IMR-90 (cell line): ENCODE measurements at regions not wholly inside any gene's neighbourhood (a gene's known extent, or its start where the extent isn't known, plus 50 kb on each side); places are given as distances from the start of the nearest gene placed in this dataset.

Experiments used
- ATAC-seq: fragments of 200-7000 bp; cut with Tn5 transposase; 2 replicates; pipeline ENCODE4 v1.9.1; 2020; ENCODE audit warnings: low read depth, mild to moderate bottlenecking, moderate library complexity
- BruUV-seq: library from RNA; stranded (reverse); fragments of 400-500 nt; replicated peaks from 2 replicates; lab custom pipeline; 2021; lab: Mats Ljungman, UMichigan
- CTCF ChIA-PET: fragments of 300-600 bp; formaldehyde crosslinking; extraction: SDS; loops from one replicate; lab custom pipeline; 2021; ENCODE audit warnings: antibody characterized with exemption; lab: Yijun Ruan, JAX
- POLR2A ChIA-PET: fragments of 300-600 bp; sonication (Branson Sonifier 250); formaldehyde crosslinking; loops from one replicate; lab custom pipeline; 2022; ENCODE audit warnings: antibody characterized with exemption; ENCODE audit not compliant: unreplicated experiment; lab: Charles Lee
- DNase-seq: peaks from one replicate; pipeline ENCODE4 v3.0.0; 2013
- H2AFZ ChIP-seq: replicated peaks from 2 replicates; pipeline ENCODE3; 2013; ENCODE audit warnings: low read length, mild to moderate bottlenecking; ENCODE audit not compliant: poor library complexity
- H2AK5ac ChIP-seq: 2 replicates; pipeline ENCODE4 v1.6.1; 2013; ENCODE audit warnings: low read depth, low read length, inconsistent platforms
- H2AK9ac ChIP-seq: replicated peaks from 2 replicates; pipeline ENCODE3; 2013; ENCODE audit warnings: mild to moderate bottlenecking, low read depth, low read length, moderate library complexity; ENCODE audit not compliant: poor library complexity
- H2BK120ac ChIP-seq: 2 replicates; pipeline ENCODE4 v1.6.1; 2013; ENCODE audit warnings: low read depth, low read length, inconsistent platforms
- H2BK15ac ChIP-seq: 3 replicates; pipeline ENCODE4 v1.6.1; 2013; ENCODE audit warnings: low read depth, low read length, inconsistent platforms
- H2BK20ac ChIP-seq: 2 replicates; pipeline ENCODE4 v1.6.1; 2013; ENCODE audit warnings: low read depth, mild to moderate bottlenecking, inconsistent platforms, low read length, moderate library complexity
- H2BK5ac ChIP-seq: 2 replicates; pipeline ENCODE4 v1.6.1; 2013; ENCODE audit warnings: mild to moderate bottlenecking, low read depth, low read length, inconsistent platforms; ENCODE audit not compliant: poor library complexity, severe bottlenecking
- H3K14ac ChIP-seq: replicated peaks from 2 replicates; pipeline ENCODE4 v1.6.1; 2013; ENCODE audit warnings: low read depth, low read length, inconsistent platforms
- H3K18ac ChIP-seq: 2 replicates; pipeline ENCODE4 v1.6.1; 2013; ENCODE audit warnings: low read depth, low read length, control low read depth
- H3K23ac ChIP-seq: 2 replicates; pipeline ENCODE4 v1.6.1; 2013; ENCODE audit warnings: low read depth, low read length, inconsistent platforms
- H3K27ac ChIP-seq: 2 replicates; pipeline ENCODE4 v1.5.1; 2013; ENCODE audit warnings: mild to moderate bottlenecking, control low read depth, low read length; ENCODE audit not compliant: insufficient read depth
- H3K27me3 ChIP-seq: 2 replicates; pipeline ENCODE4 v1.6.1; 2013; ENCODE audit warnings: low read length; ENCODE audit not compliant: control insufficient read depth, insufficient read depth
- H3K36me3 ChIP-seq: 2 replicates; pipeline ENCODE4 v1.6.1; 2013; ENCODE audit warnings: low read length, mixed read lengths; ENCODE audit not compliant: control insufficient read depth, insufficient read depth
- H3K4ac ChIP-seq: 2 replicates; pipeline ENCODE4 v1.6.1; 2013; ENCODE audit warnings: low read depth, low read length, inconsistent platforms
- H3K4me1 ChIP-seq: 2 replicates; pipeline ENCODE4 v1.6.1; 2013; ENCODE audit warnings: low read length, mixed read lengths; ENCODE audit not compliant: control insufficient read depth, insufficient read depth
- H3K4me2 ChIP-seq: 2 replicates; pipeline ENCODE4 v1.6.1; 2013; ENCODE audit warnings: low read depth, mild to moderate bottlenecking, control low read depth, low read length, moderate library complexity
- H3K4me3 ChIP-seq: 2 replicates; pipeline ENCODE4 v1.5.1; 2013; ENCODE audit warnings: low read depth, mild to moderate bottlenecking, control low read depth, low read length, moderate library complexity; ENCODE audit not compliant: insufficient read depth
- H3K56ac ChIP-seq: 2 replicates; pipeline ENCODE4 v1.6.1; 2013; ENCODE audit warnings: low read length, inconsistent platforms; ENCODE audit not compliant: insufficient read depth; ENCODE audit errors: extremely low read depth
- H3K79me1 ChIP-seq, 2 experiments: 2 replicates each; pipeline ENCODE4 v1.6.1; 2013; ENCODE audit warnings: low read length in 2 of 2, inconsistent platforms in 1 of 2, low read depth in 1 of 2
- H3K9ac ChIP-seq: 2 replicates; pipeline ENCODE4 v1.6.1; 2013; ENCODE audit warnings: low read depth, low read length, control low read depth
- H3K9me1 ChIP-seq: 2 replicates; pipeline ENCODE4 v1.6.1; 2013; ENCODE audit warnings: low read length, inconsistent platforms; ENCODE audit not compliant: insufficient read depth
- H3K9me3 ChIP-seq: 2 replicates; pipeline ENCODE4 v1.6.1; 2013; ENCODE audit warnings: low read length; ENCODE audit not compliant: control insufficient read depth, insufficient read depth
- H4K20me1 ChIP-seq: 2 replicates; pipeline ENCODE4 v1.6.1; 2013; ENCODE audit warnings: low read length, inconsistent platforms; ENCODE audit not compliant: insufficient read depth
- H4K5ac ChIP-seq: 2 replicates; pipeline ENCODE4 v1.6.1; 2013; ENCODE audit warnings: mild to moderate bottlenecking, low read depth, low read length, control low read depth
- H4K8ac ChIP-seq, 2 experiments: 2 replicates each; pipeline ENCODE4 v1.6.1; 2013; ENCODE audit warnings: low read depth in 2 of 2, low read length in 2 of 2, control low read depth in 1 of 2, inconsistent platforms in 1 of 2
- H4K91ac ChIP-seq: 2 replicates; pipeline ENCODE4 v1.6.1; 2013; ENCODE audit warnings: low read depth, low read length, inconsistent platforms; ENCODE audit not compliant: insufficient read depth
- FOS ChIP-seq: fragments of 150-350 bp; IDR thresholded peaks from 2 replicates; pipeline ENCODE4 v1.6.1; 2016; ENCODE audit warnings: low read depth, low read length
- MAFK ChIP-seq: IDR thresholded peaks from 2 replicates; pipeline ENCODE4 v1.6.1; 2012; ENCODE audit warnings: low read depth, low read length, improper control_type of control experiment
- WGBS, 2 experiments: methylation state at CpG; one replicate each; pipeline versions ENCODE4 v1.1.5 to v1.1.7; 2013; ENCODE audit warnings: missing lambda C conversion rate in 2 of 2; ENCODE audit not compliant: insufficient read length in 1 of 2; ENCODE audit errors: extremely low coverage in 2 of 2; 5-methylcytosine and 5-hydroxymethylcytosine counted together
- dilution Hi-C: fragments of 300-500 bp; cut with HindIII; formaldehyde crosslinking; loops from one replicate; pipeline ENCODE4 v1.14.3; 2018; ENCODE audit warnings: low sequenced_read_pairs; ENCODE audit not compliant: unreplicated experiment
- in situ Hi-C: fragments of 300-500 bp; cut with MboI; formaldehyde crosslinking; loops from 3 replicates; pipeline ENCODE4 v1.14.3; 2019; ENCODE audit warnings: low sequenced_read_pairs, inconsistent platforms, mixed read lengths
- intact Hi-C: fragments of 100-400 bp; cut with micrococcal nuclease; formaldehyde crosslinking; loops from 2 replicates; pipeline ENCODE4 v1.10.0; 2022
- TF ChIP-seq, protein P1 (sequence below): conservative IDR thresholded peaks from 2 replicates; pipeline ENCODE4 v1.5.1; 2012; ENCODE audit warnings: mild to moderate bottlenecking, low read depth, low read length, improper control_type of control experiment
- TF ChIP-seq, protein P2 (sequence below): fragments of 150-350 bp; IDR thresholded peaks from 2 replicates; pipeline ENCODE4 v1.6.1; 2016; ENCODE audit warnings: low read depth, mild to moderate bottlenecking, low read length, moderate library complexity, borderline replicate concordance

DNA sequence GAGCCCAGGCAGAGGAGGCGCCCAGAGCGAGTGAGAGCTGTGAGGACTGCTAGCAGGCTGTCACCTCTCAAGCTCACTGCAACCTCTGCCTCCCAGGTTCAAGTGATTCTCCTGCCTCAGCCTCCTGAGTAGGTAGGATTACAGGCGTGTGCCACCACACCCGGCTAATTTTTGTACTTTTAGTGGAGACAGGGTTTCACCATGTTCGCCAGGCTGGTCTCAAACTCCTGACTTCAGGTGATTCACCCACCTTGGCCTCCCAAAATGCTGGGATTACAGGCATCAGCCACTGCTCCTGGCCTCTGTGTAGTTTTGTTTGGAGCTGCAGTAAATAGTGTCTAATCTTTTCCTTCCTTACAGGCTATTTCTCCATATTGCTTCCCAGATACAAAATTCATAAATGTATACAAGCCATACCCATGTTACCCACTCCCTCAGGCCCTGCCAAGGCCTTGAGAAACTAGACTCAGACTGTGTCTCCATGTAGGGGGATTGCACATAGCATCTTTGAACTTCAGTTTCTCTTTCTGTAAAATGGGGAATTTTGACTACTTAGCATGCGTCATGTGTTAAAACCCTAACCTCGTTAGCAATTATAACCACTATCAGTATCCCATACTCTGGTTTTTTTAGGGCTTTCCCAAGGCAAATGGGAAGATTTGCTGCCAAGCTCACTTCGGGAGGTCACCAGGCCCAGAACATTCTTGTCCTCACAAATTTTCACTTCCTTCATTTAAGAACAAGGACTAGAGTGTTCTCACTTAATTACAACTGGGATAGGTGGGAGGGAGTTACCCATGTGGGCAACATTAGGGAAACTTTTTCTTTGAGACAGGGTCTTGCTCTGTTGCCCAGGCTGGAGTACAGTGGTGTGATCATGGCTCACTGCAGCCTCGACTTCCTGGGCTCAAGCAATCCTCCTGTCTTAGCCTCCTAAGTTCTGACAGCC lies 67.3 kb upstream of the DDR1 start:
- BruUV-seq, result no TSS peak

More for the DNA sequence above, 67.3 kb upstream of the DDR1 start:
- Histone ChIP-seq H2BK120ac (peak overlapping the region; percentile 93), H3K9ac (no peak overlapping the region), H4K5ac (0 out of 2 replicates have a peak overlapping the region, but pooled peaks have one; percentile 21), H3K9me1 (peaks cover 29% of the 10 kb centered on the region), H3K4me2 (no peak overlapping the region), H2AK5ac (peak overlapping the region; percentile 90), H3K27me3 (no peaks in the 10 kb centered on the region), H4K91ac (peak overlapping the region; percentile 85), H3K23ac (peak overlapping the region; percentile 16; the same call in 1 of the 2 replicates), H2AK9ac (no peak overlapping the region), H2BK15ac (peak overlapping the region; percentile 97; the same call in 2 of the 3 replicates), H3K18ac (peak overlapping the region; percentile 5; the same call in 1 of the 2 replicates), H2BK20ac (peak overlapping the region; percentile 95), H3K4ac (peak overlapping the region; percentile 91), H3K4me1 (peaks cover 29% of the 10 kb centered on the region), H3K27ac (peak overlapping the region; percentile 79; the same call in 1 of the 2 replicates), H3K56ac (no peak overlapping the region), H3K9me3 (no peaks in the 10 kb centered on the region), H3K4me3 (no peak overlapping the region), H3K79me1 (peaks cover 0 to 38% of the 10 kb centered on the region in 2 experiments; a peak in 2 of 4 replicates), H2BK5ac (peak overlapping the region; percentile 99), H3K36me3 (no peaks in the 10 kb centered on the region), H3K14ac (peak overlapping the region; percentile 87), H4K20me1 (no peaks in the 10 kb centered on the region), H2AFZ (no peak overlapping the region), H4K8ac (peak overlapping the region; percentile 31 to 68; a peak in 2 of 4 replicates)
- intact Hi-C loops, result no loop called here
- in situ Hi-C loops, result loop anchor here (5.0 kb wide), 1 partner anchor 35 kb away; no protein-coding TSS in a partner anchor
- ATAC-seq (no peak), DNase-seq (no peak)
- TF ChIP-seq FOS (no peak), MAFK (no peak)
- TF ChIP-seq, protein P1, sequence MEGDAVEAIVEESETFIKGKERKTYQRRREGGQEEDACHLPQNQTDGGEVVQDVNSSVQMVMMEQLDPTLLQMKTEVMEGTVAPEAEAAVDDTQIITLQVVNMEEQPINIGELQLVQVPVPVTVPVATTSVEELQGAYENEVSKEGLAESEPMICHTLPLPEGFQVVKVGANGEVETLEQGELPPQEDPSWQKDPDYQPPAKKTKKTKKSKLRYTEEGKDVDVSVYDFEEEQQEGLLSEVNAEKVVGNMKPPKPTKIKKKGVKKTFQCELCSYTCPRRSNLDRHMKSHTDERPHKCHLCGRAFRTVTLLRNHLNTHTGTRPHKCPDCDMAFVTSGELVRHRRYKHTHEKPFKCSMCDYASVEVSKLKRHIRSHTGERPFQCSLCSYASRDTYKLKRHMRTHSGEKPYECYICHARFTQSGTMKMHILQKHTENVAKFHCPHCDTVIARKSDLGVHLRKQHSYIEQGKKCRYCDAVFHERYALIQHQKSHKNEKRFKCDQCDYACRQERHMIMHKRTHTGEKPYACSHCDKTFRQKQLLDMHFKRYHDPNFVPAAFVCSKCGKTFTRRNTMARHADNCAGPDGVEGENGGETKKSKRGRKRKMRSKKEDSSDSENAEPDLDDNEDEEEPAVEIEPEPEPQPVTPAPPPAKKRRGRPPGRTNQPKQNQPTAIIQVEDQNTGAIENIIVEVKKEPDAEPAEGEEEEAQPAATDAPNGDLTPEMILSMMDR, result no peak
- TF ChIP-seq, protein P2, sequence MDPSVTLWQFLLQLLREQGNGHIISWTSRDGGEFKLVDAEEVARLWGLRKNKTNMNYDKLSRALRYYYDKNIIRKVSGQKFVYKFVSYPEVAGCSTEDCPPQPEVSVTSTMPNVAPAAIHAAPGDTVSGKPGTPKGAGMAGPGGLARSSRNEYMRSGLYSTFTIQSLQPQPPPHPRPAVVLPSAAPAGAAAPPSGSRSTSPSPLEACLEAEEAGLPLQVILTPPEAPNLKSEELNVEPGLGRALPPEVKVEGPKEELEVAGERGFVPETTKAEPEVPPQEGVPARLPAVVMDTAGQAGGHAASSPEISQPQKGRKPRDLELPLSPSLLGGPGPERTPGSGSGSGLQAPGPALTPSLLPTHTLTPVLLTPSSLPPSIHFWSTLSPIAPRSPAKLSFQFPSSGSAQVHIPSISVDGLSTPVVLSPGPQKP, result no peak
- POLR2A ChIA-PET, result no interaction called here
- WGBS, 2 experiments, result 90% methylated on average over 2 of the region's 9 CpGs; no CpG with 5 or more reads in 1 of the 2 experiments
- dilution Hi-C loops, result no loop called here
- CTCF ChIA-PET, result no interaction called here
